Inferior parietal cortex (tissue), 1 donor: ENCODE measurements at regions not wholly inside any gene's neighbourhood (a gene's known extent, or its start where the extent isn't known, plus 50 kb on each side); places are given as distances from the start of the nearest gene placed in this dataset.
"Not testable (repeated sequence)": the region's sequence is repeated elsewhere in the genome, so short reads cannot be mapped to it uniquely, and the experiment has no call there.

ENCODE experiments used
- DNase-seq: peaks from one replicate; pipeline ENCODE4 v3.0.0-alpha.2; 2016; ENCODE audit errors: extremely low spot score

- DNase-seq, result no peak
Observed at GRCh38 chr3:137438561-137438960, 325.6 kb upstream of the SOX14 start.

GRCh38 chr3:137460944-137461343, 303.2 kb upstream of the SOX14 start:
- DNase-seq, result no peak

DNA sequence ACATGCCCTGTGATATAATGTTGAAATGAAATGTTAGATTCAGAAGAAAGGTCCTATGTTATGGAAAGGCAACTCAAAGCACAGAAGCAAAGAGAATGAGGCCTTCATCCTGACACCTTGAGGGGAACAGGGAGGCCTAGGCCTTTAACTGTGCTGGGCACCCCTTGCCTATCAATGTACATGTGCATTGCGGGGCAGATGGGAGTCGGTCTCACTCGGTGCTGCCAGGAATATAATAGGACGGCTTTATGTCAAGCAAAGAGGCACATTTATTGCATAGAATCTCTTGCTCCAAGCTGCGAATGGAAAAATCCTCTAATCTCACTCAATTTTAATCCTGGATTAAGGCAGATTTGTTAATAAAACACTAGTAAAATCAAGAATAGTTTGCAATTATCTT, 301.0 kb upstream of the SOX14 start:
- DNase-seq, result no peak

DNA sequence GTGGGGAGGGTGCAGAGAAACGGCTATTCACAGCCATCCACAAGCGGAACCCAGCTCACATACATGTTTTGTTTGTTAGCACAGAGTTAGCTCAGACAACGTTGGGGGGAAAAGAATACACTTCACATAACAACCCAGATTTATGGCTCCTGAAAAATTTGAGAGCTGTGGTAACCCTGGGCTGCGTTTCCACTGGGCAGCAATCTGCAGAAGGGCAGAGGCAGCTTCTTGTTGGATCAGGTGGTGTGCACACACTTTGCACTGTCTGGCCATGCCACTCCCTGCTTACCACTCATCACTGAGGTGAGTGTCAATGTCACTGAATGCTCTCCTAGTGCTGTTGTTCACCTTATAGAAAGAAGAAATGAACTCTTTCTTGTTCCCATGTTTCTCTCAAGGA, 299.8 kb upstream of the SOX14 start:
- DNase-seq, result no peak

GRCh38 chr3:137468446-137468845, 295.7 kb upstream of the SOX14 start:
- no peak for DNase-seq

DNA sequence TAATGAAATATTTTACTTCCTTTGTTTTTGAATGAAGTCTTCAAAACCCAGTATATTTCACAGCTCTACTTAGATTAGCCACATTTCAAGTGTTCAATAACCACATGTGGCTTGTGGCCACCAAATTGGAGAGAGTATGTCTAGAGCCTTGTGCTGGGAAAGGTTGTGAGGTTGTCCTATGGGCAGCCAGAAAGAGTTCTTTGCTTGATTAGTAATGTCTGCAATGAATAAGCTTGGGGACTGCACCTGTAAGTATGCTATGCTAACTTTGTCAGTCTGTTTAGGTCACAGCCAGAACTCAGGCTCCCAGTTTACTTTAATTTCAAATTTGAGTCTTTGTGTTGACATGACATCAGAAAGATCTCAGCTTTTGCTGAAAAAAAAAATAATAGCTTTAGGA, 294.9 kb upstream of the SOX14 start:
- no peak for DNase-seq

DNA sequence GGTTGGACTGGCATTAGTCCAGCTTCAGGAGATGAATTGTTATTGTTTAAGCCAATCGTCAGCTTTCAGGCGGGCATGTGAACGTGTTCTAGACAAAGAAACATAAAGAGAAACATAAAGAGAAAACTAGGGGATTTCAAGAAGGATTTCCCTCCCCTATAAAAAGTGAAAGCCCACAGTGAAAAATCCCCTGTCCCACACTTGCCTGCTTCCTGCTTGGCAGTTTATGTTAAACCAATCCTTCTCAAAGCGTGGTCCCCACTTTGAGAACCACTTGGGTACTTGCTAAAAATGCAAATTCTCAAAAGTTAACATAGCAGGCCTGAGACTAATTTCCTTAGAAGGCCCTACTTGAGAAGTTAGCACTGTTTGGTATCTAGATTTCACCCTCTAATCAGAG, 293.0 kb upstream of the SOX14 start:
- DNase-seq, result no peak

DNA sequence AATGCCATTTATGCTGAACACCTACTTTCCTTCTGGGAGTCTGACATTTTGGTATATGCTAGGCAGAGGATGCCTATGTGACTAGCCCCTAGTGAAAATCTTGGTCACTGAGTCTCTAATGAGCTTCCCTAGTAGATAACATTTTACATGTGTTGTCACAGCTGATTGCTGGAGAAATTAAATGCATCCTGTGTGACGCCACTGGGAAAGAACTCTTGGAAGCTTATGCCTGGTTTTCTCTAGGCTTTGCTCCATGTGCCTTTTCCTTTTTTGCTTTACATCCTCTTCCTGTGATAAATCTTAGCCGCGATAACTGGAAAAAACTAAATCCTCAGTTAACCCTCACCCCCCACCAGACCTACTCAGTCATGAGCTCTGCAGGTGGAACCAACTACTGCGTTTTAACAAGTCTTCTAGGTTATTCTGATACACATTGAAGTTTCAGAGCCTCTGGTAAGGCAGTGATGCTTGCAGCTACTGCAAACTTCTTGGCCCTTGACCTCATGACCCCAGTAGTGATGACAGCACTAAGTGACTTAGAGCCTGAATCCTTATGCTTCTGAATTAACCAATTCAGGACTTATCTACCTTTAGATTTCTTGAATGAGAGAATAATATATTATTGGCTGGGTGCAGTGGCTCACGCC, 292.4 kb upstream of the SOX14 start:
- no peak for DNase-seq

- DNase-seq, result no peak
Observed at GRCh38 chr3:137477614-137478013, 286.5 kb upstream of the SOX14 start.

GRCh38 chr3:137509354-137510045, 254.6 kb upstream of the SOX14 start:
- no peak for DNase-seq

GRCh38 chr3:137511655-137512054, 252.5 kb upstream of the SOX14 start:
- DNase-seq, result no peak

- no peak for DNase-seq
Observed at GRCh38 chr3:137514853-137515252, 249.3 kb upstream of the SOX14 start.

DNA sequence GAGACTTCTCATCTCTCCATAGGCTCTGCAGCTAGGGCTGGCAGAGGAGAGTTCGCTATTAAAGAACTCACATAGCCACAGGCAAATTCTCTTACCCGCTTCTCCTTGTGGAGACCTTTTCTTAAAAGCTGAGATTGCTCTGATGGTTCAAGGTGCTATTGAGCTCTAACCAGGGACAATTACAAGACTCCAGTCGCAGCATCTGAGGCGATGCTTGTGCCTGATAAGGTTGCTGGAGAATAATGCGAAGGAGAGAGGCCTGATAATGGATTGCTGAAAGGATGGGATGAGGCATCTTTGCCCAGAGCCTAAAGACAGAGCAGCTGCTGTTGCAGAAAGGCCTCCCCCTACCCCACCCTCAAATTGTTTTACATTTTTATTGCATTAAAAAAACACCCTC, 244.5 kb upstream of the SOX14 start:
- DNase-seq, result no peak

DNA sequence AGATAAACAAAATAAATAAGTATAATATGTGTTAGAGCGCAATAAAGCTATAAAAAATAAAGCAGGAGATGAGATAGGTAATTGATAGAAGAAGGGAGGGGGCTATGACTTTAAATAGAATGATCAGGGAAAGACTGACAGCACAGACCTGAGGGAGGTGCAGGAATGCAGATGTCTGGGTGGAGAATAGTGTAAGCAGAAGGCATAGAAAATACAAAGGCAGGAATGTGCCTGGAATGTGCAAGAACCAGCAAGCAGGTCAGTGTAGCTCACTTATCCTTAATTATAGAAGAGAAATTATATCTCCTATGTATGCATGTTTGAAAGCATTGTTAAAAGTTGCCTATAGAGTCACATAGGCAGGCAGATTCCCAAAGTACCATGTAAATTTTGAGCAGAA, 239.4 kb upstream of the SOX14 start:
- DNase-seq, result no peak

- no peak for DNase-seq
Observed at GRCh38 chr3:137525471-137525870, 238.6 kb upstream of the SOX14 start.

GRCh38 chr3:137542049-137542448, 222.1 kb upstream of the SOX14 start:
- DNase-seq, result no peak

DNA sequence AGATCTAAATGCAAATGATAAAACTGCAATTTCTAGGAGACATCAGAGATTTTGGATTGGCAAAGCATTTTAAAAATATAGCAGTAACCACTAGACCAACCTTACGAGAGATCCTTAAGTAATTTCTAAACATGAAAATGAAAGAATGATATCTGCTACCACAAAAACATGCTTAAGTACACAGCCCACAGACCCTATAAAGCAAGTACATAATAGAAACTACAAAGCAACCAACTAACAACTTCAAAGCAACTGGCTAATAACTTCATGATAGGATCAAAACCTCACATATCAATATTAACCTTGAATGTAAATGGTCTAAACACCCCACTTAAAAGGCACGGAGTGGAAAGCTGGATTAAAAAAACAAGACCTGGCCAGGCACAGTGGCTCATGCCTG, 209.9 kb upstream of the SOX14 start:
- no peak for DNase-seq

- no peak for DNase-seq
Observed at GRCh38 chr3:137568880-137569279, 195.2 kb upstream of the SOX14 start.

DNA sequence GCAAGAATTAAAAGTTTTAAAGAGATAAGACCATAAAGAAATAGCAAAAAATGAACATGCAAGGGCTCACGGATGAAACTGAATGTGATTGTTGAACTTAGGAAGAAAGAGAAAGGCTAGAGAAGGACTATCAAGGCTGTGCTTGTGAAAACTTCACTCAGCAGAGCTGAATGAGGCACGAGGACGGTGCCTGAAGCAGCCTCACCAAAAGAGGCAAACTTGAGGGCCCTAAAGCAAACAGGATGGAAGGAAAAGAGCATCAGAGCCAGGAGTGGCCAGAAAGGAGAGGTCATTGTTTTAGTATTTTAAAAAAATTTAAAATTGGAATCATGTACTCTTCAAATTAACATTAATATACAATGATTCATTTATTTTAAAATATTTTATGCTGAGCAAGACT, 191.2 kb upstream of the SOX14 start:
- DNase-seq, result no peak

DNA sequence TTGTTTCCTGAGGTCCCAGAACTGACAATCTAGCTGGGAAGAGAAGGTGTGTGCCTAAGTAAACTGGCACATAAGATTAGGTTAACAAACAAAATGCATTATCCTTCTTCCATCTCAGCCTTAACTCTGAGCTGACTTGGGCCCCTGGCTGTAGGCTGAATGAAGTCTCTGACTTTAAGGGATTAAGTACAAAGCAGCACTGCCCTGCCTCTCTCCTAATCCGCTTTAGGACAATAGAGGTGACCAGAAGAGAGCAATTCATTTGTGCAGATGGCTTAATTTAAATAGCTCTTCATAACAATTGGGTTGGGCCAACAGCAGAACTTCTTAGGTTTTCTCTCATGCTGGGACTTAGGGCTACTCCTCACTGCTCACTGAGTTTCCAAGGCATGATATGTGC, 181.6 kb upstream of the SOX14 start:
- DNase-seq, result no peak

GRCh38 chr3:137583256-137583655, 180.9 kb upstream of the SOX14 start:
- no peak for DNase-seq

- DNase-seq, result no peak
Observed at GRCh38 chr3:137588871-137589270, 175.2 kb upstream of the SOX14 start.

DNA sequence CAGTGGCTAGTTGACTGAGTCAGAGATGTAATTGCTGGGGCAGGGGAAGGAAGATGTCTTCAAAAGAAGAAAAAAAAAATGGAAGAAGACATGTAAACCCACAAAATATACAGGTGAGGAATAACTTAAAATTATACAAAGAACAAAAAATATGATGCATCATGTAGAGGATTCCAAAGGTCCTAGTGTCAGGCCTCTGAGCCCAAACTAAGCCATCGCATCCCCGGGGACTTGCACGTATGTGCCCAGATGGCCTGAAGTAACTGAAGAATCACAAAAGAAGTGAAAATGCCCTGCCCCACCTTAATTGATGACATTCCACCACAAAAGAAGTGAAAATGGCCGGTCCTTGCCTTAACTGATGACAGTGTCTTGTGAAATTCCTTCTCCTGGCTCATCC, 168.7 kb upstream of the SOX14 start:
- DNase-seq, result not testable (repeated sequence)

GRCh38 chr3:137610723-137611122, 153.4 kb upstream of the SOX14 start:
- DNase-seq, result no peak
